Activated CD4-positive, alpha-beta T cell treated with anti-CD3 and anti-CD28 coated beads for 36 hours (primary cell): ENCODE measurements at regions not wholly inside any gene's neighbourhood (a gene's known extent, or its start where the extent isn't known, plus 50 kb on each side); places are given as distances from the start of the nearest gene placed in this dataset.
"Not testable (repeated sequence)": the region's sequence is repeated elsewhere in the genome, so short reads cannot be mapped to it uniquely, and the experiment has no call there.

Experiments used
- ATAC-seq: fragments of 200-7000 bp; cut with Tn5 transposase; one replicate; pipeline ENCODE4 v1.10.0; 2021; ENCODE audit warnings: mild to moderate bottlenecking, moderate library complexity
- CTCF ChIA-PET: fragments of 350-600 bp; sonication (Branson Sonifier 250); formaldehyde crosslinking; loops from one replicate; lab custom pipeline; 2021; ENCODE audit warnings: antibody characterized with exemption; lab: Charles Lee
- POLR2A ChIA-PET: fragments of 350-600 bp; sonication (Branson Sonifier 250); formaldehyde crosslinking; loops from one replicate; lab custom pipeline; 2021; ENCODE audit warnings: antibody characterized with exemption, inconsistent platforms; lab: Charles Lee
- DNase-seq: peaks from one replicate; pipeline ENCODE4 v3.0.0-alpha.2; 2020
- H3K27ac Mint-ChIP-seq: one replicate; pipeline ENCODE4 v1.8.0; 2021; ENCODE audit warnings: mixed read lengths
- H3K27me3 Mint-ChIP-seq: one replicate; pipeline ENCODE4 v1.8.0; 2021; ENCODE audit warnings: mixed read lengths
- H3K36me3 Mint-ChIP-seq: one replicate; pipeline ENCODE4 v1.8.0; 2021; ENCODE audit warnings: low read depth, mixed read lengths
- H3K4me1 Mint-ChIP-seq: one replicate; pipeline ENCODE4 v1.8.0; 2021; ENCODE audit warnings: mixed read lengths
- H3K4me3 Mint-ChIP-seq: one replicate; pipeline ENCODE4 v1.8.0; 2021; ENCODE audit warnings: mild to moderate bottlenecking, moderate library complexity, mixed read lengths
- H3K9me3 Mint-ChIP-seq: one replicate; pipeline ENCODE4 v1.8.0; 2021; ENCODE audit warnings: low read depth, mixed read lengths
- intact Hi-C, 2 experiments: fragments of 100-400 bp; cut with DNase I in 1 of 2; cut with micrococcal nuclease in 1 of 2; formaldehyde crosslinking; loops; one replicate each; pipeline versions ENCODE4 v1.14.2 to v1.15.1; 2022 to 2024; cut with DNase I, micrococcal nuclease

DNA sequence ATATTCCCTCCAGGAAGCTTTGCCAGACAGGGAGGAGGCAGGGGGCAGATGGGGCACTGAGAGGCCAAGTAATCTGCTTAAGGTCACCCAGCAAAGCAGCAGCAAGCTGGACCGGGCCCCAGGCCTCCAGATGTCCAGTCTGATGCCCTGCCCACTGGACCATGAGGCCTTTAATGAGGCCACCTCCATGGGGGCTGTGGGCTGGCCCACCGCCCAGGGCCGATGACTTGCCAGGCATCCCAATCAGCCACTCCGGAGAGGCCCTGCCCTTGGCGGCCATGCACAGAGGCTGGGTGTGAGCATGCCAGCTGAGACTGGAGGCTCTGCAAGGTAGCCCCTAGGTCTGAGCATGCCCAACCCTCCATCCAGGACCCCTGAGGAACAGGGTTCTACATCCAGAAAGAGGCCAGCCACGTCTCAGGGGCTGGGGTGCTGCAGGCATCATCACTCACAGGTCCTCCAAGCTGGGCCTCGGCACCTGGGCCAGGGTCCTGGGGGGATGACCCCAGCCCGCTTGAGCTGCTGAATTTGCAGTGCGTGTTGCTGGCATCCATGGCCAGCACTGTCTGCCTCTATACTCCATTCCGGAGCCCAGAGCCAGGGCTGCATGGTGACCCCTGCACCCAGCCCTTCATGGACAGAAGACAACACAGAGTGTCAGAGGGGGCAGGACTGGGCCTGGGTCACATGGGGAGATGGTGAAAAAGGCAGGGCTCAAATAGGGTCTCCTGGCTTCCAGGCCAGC, 164.2 kb downstream of the INHBB start:
- Mint-ChIP-seq H3K4me3 (no peak overlapping the region), H3K36me3 (no peaks in the 10 kb centered on the region), H3K4me1 (no peaks in the 10 kb centered on the region), H3K27me3 (no peaks in the 10 kb centered on the region), H3K9me3 (no peaks in the 10 kb centered on the region), H3K27ac (no peak overlapping the region)
- CTCF ChIA-PET: no interaction called here
- intact Hi-C loops: loop anchor here in 1 of 2 experiments (10.0 kb wide), 2 partner anchors 165 to 575 kb away; partner anchors contain the start of gene INHBB
- ATAC-seq (no peak), DNase-seq (no peak)
- POLR2A ChIA-PET: no interaction called here

DNA sequence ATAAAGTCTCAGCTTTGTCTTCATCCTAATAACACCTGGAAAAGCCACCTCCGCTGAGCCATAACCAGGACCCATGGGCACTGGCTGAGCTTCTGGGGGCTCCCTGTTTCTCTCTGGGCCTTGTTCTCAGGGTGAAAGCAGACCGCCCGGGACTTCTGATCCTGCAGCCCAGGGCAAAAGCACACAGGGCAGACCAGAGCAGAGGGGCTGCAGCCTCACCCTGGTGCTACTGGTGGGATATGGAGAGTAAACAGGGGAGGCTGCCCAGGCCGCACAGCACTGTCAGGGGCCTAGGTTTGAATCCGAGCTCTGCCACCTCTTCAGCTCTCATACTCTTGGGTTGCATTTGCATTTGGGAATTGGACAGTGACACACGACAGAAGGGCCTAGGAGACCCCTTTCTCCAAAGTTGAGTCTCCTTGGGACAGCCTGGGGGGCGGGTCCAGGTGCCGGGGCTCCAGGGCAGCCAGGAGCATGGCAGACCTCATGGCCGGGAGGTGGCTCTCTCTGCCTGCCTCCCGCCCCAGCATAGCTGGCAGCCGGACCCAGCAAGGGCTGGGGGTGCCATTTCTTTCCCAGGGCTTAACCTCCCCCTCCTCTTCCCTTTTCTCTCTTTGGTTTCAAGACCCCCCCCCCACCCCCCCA, 164.9 kb downstream of the INHBB start:
- ATAC-seq (no peak), DNase-seq (no peak)
- Mint-ChIP-seq H3K27ac (no peak overlapping the region), H3K4me1 (no peaks in the 10 kb centered on the region), H3K36me3 (no peaks in the 10 kb centered on the region), H3K4me3 (no peak overlapping the region), H3K27me3 (no peaks in the 10 kb centered on the region), H3K9me3 (no peaks in the 10 kb centered on the region)
- intact Hi-C loops: loop anchor here in 1 of 2 experiments (10.0 kb wide), 1 partner anchor 166 kb away; the partner anchor contains the start of gene INHBB
- CTCF ChIA-PET: no interaction called here
- POLR2A ChIA-PET: no interaction called here

DNA sequence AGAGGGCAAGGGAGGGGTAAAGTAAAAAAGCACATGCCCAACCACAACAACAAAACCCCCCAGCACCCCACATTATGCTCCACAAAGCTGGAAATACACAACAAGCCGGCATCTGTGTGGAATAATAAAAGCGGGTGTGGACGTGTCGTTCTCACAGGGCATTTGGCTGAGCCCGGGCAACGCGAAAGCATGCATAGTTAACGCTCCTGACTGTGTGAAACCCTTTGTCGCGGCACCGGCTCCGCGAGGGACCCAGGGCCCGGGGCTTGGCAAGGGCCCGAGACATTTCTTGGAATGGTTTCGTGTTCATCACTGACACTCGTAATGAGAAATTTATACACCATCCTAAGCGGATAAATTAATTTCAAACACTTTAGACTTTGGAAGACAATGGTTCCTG, 165.6 kb downstream of the INHBB start:
- no peaks in the 10 kb centered on the region for H3K27me3 Mint-ChIP-seq
- no peaks in the 10 kb centered on the region for H3K9me3 Mint-ChIP-seq
- intact Hi-C loops: loop anchor here in 1 of 2 experiments (10.0 kb wide), 1 partner anchor 167 kb away; the partner anchor contains the start of gene INHBB
- CTCF ChIA-PET: interaction anchor here (0.6 kb wide), 1 partner anchor 109 kb away, joined by 5 read pairs; no protein-coding TSS in a partner anchor
- DNase-seq: no peak
- H3K27ac Mint-ChIP-seq: no peak overlapping the region
- H3K4me1 Mint-ChIP-seq: no peaks in the 10 kb centered on the region
- H3K4me3 Mint-ChIP-seq: no peak overlapping the region
- ATAC-seq: no peak
- H3K36me3 Mint-ChIP-seq: no peaks in the 10 kb centered on the region
- POLR2A ChIA-PET: no interaction called here

DNA sequence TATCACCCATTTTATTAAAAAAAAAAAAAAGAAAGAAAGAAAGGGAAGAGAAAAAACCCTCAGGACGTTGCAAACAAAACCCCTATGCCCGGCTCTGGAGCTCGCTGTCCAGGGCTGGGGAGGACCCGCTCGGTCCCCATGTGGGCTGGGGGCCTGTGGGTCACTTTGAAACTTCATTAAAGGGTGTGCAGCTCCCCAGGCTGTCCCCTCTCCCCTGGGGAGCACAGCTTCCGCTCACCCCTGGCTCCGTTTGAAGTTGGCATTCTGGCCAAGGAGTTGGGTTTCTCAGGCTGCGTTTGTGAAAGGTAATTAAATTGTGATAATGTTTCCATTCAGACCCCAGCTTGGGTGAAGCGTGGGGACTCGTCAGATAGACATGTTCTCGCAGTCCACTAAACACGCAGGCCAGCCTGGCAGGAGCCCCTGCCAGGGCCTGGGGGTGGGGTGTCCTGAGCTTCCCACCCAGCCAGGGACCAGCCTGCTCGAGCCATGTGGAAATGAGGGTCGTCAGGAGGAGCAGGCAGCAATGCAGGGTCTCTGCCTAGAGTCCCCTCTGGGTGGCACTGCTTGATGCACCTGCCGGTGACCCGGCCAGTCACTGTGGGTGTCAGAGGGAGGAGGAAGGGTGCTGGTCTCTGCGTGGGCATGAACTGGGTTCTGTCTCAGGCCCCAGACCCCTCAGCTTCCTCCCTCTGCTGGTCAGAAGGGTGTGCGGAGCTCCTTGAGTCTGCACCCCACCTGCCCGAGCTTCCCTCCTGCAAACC, 166.2 kb downstream of the INHBB start:
- POLR2A ChIA-PET: no interaction called here
- no peaks in the 10 kb centered on the region for H3K27me3 Mint-ChIP-seq
- CTCF ChIA-PET: interaction anchor here (0.6 kb wide), 1 partner anchor 109 kb away, joined by 5 read pairs; no protein-coding TSS in a partner anchor
- DNase-seq: no peak
- H3K36me3 Mint-ChIP-seq: no peaks in the 10 kb centered on the region
- no peaks in the 10 kb centered on the region for H3K4me1 Mint-ChIP-seq
- ATAC-seq: no peak
- intact Hi-C loops: loop anchor here in 1 of 2 experiments (10.0 kb wide), 1 partner anchor 167 kb away; the partner anchor contains the start of gene INHBB
- H3K9me3 Mint-ChIP-seq: no peaks in the 10 kb centered on the region
- no peak overlapping the region for H3K27ac Mint-ChIP-seq
- H3K4me3 Mint-ChIP-seq: no peak overlapping the region

DNA sequence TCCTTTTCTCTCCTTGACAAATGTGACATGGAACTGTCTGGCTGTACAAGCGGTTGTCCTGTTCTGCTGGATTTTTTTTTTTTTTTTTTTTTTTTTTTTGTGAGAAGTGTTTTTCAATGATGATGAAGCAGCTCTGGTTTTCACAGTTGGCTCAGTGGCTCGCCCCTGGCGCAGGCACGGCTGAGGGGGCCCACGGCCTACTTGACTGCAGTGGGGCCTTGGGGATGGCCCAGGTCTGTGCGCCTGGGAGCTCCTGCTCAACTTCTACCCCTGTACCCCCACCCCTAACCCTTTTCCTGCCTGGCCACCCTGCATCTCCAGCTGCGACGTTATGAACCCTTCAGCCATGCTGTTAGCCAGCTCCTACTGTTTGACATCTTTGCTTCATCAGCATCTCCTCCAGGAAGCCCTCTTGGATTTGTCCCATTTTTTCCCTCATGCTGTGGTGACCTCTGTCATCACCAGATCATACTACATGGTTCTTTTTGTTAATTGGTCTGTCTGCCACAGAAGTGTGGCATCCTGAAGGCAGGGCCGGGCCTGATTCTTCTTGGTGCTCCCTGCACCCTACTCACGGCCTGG, 167.9 kb downstream of the INHBB start:
- Mint-ChIP-seq H3K27ac (no peak overlapping the region), H3K4me1 (no peaks in the 10 kb centered on the region), H3K27me3 (peaks cover 3% of the 10 kb centered on the region), H3K4me3 (no peak overlapping the region), H3K9me3 (no peaks in the 10 kb centered on the region), H3K36me3 (no peaks in the 10 kb centered on the region)
- DNase-seq (no peak), ATAC-seq (no peak)
- intact Hi-C loops: loop anchor here in 1 of 2 experiments (10.0 kb wide), 1 partner anchor 169 kb away; the partner anchor contains the start of gene INHBB
- CTCF ChIA-PET: interaction anchor here (0.6 to 0.7 kb wide), 2 partner anchors 216 to 314 kb away, joined by 3 read pairs; no protein-coding TSS in a partner anchor
- POLR2A ChIA-PET: interaction anchor here (0.5 kb wide), 1 partner anchor 146 kb away, joined by 3 read pairs; no protein-coding TSS in a partner anchor

DNA sequence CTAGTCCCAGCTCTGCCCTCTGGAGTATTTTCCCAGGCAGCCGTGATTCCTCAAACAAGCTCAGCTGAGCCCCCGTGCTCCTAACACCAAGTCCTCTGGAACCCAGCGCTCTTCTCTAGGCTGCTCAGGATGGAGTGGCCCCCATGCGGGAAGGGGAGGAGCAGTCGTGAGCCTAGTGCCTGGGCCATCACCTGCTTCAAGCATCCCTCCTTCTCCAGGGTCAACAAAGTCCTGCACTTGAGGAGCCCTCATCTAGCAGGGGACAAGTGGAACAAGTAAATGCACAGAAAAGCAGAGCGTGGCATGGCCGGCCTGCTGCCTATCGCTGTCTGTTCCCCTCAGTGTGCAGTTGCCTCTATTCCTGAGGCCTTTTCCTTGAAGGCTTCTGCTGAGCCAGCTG, 168.6 kb downstream of the INHBB start:
- ATAC-seq (no peak), DNase-seq (no peak)
- Mint-ChIP-seq H3K27ac (no peak overlapping the region), H3K9me3 (no peaks in the 10 kb centered on the region), H3K4me3 (no peak overlapping the region), H3K27me3 (peaks cover 3% of the 10 kb centered on the region), H3K36me3 (no peaks in the 10 kb centered on the region), H3K4me1 (no peaks in the 10 kb centered on the region)
- CTCF ChIA-PET: interaction anchor here (0.5 kb wide), 1 partner anchor 511 kb away, joined by 3 read pairs; no protein-coding TSS in a partner anchor
- POLR2A ChIA-PET: no interaction called here
- intact Hi-C loops: loop anchor here in 1 of 2 experiments (10.0 kb wide), 1 partner anchor 170 kb away; the partner anchor contains the start of gene INHBB

DNA sequence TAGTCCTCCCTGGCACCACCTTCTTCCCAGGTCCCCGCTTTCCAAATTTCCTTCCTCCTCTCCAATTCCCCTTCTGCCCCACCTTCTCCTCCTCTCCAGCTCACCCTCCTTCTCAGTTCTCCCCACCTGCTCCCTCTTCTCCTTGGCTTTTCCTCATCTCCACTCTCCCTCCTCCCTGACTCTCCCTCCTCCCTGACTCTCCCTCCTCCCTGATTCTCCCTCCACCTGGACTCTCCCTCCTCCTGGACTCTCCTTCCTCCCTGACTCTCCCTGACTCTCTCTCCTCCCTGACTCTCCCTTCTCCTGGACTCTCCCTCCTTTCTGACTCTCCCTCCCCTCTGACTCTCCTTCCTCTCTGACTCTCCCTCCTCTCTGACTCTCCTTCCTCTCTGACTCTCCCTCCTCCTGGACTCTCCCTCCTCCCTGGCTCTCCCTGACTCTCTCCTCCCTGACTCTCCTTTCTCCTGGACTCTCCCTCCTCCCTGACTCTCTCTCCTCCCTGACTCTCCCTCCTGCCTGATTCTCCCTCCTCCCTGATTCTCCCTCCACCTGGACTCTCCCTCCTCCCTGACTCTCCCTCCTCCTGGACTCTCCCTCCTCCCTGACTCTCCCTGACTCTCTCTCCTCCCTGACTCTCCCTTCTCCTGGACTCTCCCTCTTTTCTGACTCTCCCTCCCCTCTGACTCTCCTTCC, 169.3 kb downstream of the INHBB start:
- intact Hi-C loops: loop anchor here in 1 of 2 experiments (10.0 kb wide), 1 partner anchor 170 kb away; the partner anchor contains the start of gene INHBB

DNA sequence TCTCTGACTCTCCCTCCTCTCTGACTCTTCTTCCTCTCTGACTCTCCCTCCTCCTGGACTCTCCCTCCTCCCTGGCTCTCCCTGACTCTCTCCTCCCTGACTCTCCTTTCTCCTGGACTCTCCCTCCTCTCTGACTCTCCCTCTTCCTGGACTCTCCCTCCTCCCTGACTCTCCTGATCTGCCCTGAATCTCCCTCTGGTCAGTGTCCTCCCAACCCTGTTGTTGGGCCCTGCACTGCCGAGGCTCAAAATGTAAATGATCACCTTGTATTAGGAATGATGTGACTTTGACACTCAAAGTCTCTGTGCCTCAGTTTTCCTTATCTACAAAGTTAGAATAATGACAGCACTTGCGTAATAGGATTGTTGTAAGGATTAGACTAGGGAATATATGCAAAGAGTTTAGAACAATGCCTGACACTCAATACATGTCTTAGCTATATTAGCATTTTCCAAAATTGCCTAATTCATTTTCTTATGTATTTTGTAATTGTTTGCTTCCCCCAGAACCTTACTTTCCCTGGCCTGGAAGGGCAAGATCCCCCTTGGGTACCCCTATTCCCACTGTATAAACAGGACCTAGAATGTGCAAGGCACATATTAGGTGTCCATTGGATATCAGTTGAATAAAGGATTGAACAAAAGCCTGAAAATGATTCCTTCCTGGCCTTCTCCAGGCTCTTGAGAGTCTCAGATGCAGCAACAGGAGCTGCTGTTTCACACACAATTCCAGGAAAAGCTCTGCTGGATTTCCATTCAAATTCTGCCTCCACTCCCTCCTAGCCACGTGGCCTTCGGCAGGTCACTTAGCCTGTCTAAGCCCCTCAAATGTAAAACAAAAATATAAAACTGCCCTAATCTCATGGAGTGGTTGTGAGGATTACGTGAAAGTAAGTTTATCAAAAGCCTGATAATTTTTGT, 170.1 kb downstream of the INHBB start:
- Mint-ChIP-seq H3K4me1 (no peaks in the 10 kb centered on the region), H3K9me3 (no peaks in the 10 kb centered on the region), H3K36me3 (no peaks in the 10 kb centered on the region), H3K4me3 (no peak overlapping the region), H3K27ac (no peak overlapping the region), H3K27me3 (peaks cover 9% of the 10 kb centered on the region)
- ChIA-PET POLR2A (no interaction called here), CTCF (no interaction called here)
- DNase-seq: no peak
- ATAC-seq: no peak
- intact Hi-C loops: loop anchor here in 1 of 2 experiments (10.0 kb wide), 1 partner anchor 171 kb away; the partner anchor contains the start of gene INHBB

More for the DNA sequence above, 169.3 kb downstream of the INHBB start:
- H3K27me3 Mint-ChIP-seq, H3K27ac Mint-ChIP-seq, H3K9me3 Mint-ChIP-seq, POLR2A ChIA-PET, DNase-seq, H3K4me3 Mint-ChIP-seq, CTCF ChIA-PET, H3K36me3 Mint-ChIP-seq, ATAC-seq, H3K4me1 Mint-ChIP-seq: not testable (repeated sequence)

DNA sequence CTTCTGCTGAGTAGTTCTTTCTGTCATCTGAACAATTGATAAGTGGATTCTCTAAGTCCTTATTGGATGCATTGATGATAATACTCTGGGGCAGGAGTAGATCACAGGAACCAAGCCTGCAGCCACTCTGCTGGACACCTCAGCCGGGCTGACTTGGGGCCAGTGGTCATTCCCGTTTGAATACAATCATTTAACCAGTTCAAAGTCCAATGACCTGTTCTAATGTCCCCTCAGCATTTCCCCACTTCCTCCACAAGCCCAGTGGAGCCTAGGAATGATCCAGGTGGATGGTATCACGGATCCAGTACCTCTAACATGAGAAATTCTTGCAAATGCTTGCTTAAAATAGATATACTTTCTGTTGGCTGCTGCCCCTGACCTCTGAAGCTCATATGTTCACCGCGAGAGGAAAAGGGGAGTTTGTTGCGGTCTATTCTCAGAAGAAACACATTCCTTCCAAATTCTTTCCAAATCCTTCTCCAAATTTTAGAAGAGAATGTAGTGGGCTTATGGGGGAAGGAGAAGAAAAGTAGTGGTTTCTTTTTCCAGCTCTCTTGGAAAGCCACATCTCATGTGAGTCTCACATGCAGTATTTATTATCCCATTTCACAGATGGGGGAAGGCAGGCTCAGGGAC, 170.9 kb downstream of the INHBB start:
- ATAC-seq (no peak), DNase-seq (no peak)
- H3K9me3 Mint-ChIP-seq: no peaks in the 10 kb centered on the region
- peaks cover 11% of the 10 kb centered on the region for H3K27me3 Mint-ChIP-seq
- H3K4me1 Mint-ChIP-seq: no peaks in the 10 kb centered on the region
- POLR2A ChIA-PET: no interaction called here
- H3K36me3 Mint-ChIP-seq: no peaks in the 10 kb centered on the region
- no peak overlapping the region for H3K27ac Mint-ChIP-seq
- intact Hi-C loops: loop anchor here in 1 of 2 experiments (10.0 kb wide), 1 partner anchor 172 kb away; the partner anchor contains the start of gene INHBB
- H3K4me3 Mint-ChIP-seq: no peak overlapping the region
- CTCF ChIA-PET: interaction anchor here (0.6 kb wide), 1 partner anchor 146 kb away, joined by 4 read pairs; no protein-coding TSS in a partner anchor
